ENCODE measurements at regions not wholly inside any gene's neighbourhood (a gene's known extent, or its start where the extent isn't known, plus 50 kb on each side); places are given as distances from the start of the nearest gene placed in this dataset.

DNA sequence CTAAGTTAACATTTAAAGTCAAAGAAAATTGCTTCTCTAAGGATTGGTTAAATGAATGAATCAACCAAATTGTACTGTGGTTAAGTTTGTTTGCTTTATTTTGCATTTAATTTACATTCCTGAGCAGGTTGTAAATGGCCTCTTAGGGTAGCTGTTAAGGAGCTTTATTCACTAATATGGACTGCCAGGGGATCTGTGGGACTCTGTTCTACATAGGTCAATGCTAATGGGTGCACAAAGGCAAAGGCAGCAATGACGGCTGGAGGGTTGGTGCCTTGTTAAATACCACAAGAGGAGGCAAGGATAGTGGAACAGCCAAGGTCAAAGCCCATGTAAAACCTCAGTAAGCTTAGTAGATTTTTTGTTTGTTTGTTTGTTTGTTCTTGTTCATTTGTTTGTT is 89.3 kb upstream of the P2RY1 start:
- TF ChIP-seq, protein P1, sequence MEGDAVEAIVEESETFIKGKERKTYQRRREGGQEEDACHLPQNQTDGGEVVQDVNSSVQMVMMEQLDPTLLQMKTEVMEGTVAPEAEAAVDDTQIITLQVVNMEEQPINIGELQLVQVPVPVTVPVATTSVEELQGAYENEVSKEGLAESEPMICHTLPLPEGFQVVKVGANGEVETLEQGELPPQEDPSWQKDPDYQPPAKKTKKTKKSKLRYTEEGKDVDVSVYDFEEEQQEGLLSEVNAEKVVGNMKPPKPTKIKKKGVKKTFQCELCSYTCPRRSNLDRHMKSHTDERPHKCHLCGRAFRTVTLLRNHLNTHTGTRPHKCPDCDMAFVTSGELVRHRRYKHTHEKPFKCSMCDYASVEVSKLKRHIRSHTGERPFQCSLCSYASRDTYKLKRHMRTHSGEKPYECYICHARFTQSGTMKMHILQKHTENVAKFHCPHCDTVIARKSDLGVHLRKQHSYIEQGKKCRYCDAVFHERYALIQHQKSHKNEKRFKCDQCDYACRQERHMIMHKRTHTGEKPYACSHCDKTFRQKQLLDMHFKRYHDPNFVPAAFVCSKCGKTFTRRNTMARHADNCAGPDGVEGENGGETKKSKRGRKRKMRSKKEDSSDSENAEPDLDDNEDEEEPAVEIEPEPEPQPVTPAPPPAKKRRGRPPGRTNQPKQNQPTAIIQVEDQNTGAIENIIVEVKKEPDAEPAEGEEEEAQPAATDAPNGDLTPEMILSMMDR (conservative IDR thresholded peaks at IDR 0.05; ENCODE audit: control insufficient read depth, insufficient read depth, low read depth, low read length) = no peak
- DNase-seq (ENCODE audit: low read depth) = no peak
- H3K4me3 ChIP-seq (ENCODE audit: control insufficient read depth, low read depth, low read length) = no peak overlapping the region

- TF ChIP-seq, protein P1 (conservative IDR thresholded peaks at IDR 0.05; ENCODE audit: control insufficient read depth, insufficient read depth, low read depth, low read length) = no peak
- H3K4me3 ChIP-seq (ENCODE audit: control insufficient read depth, low read depth, low read length) = no peak overlapping the region
- no peak for DNase-seq (ENCODE audit: low read depth)
Observed at GRCh38 chr3:152754303-152754702, 80.6 kb upstream of the P2RY1 start.

GRCh38 chr3:152756807-152757206 is 78.1 kb upstream of the P2RY1 start:
- DNase-seq (ENCODE audit: low read depth) = no peak
- H3K4me3 ChIP-seq (ENCODE audit: control insufficient read depth, low read depth, low read length) = no peak overlapping the region
- TF ChIP-seq, protein P1 (conservative IDR thresholded peaks at IDR 0.05; ENCODE audit: control insufficient read depth, insufficient read depth, low read depth, low read length) = no peak

DNA sequence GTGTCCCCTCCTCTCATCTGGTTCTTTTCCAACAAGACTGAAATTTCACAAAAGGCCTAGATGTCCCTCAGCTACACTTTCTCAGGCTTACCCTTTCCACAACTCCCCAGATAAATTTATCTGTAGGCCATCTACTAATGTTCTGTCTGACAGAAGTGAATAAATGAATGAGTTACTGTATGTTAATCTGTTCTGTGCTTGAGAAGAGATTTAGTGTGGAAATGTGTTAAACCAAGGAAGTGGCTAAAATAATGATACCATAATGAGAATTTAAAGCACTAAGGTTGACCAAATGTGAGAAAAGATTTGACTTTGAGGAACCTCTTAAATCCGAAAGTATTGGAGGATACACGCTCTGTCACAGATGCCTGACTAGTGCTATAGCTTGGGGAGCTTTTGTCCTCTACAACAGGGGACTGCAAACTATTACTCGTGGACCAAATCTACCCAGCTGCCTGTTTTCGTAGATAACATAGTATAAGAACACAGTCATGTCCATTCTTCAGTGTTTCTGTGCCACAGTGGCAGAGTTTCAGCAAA is 74.8 kb upstream of the P2RY1 start:
- TF ChIP-seq, protein P1 (conservative IDR thresholded peaks at IDR 0.05; ENCODE audit: control insufficient read depth, insufficient read depth, low read depth, low read length) = no peak
- DNase-seq (ENCODE audit: low read depth) = no peak
- no peak overlapping the region for H3K4me3 ChIP-seq (ENCODE audit: control insufficient read depth, low read depth, low read length)

- H3K4me3 ChIP-seq (ENCODE audit: control insufficient read depth, low read depth, low read length) = no peak overlapping the region
- no peak for DNase-seq (ENCODE audit: low read depth)
- TF ChIP-seq, protein P1 (conservative IDR thresholded peaks at IDR 0.05; ENCODE audit: control insufficient read depth, insufficient read depth, low read depth, low read length) = no peak
Observed at GRCh38 chr3:152760591-152760990, 74.3 kb upstream of the P2RY1 start.

DNA sequence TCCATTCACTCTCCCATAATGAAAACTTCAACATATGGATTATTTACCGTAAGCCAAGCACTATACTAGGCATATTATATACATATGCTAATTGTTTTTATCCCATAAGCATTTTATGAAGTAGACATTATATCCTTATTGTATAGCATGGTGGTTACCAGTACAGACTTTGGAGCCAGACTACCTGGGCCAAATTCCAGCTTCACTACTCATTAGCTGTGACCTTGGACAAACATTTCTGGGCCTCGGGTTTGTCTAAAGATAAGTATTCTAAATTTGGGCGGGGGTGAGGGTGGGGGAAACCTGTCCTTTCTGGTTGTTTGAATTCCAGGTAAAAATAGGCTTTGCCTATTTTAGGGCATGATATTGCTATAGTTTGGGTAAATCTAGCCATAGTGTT is 66.5 kb upstream of the P2RY1 start:
- TF ChIP-seq, protein P1 (conservative IDR thresholded peaks at IDR 0.05; ENCODE audit: control insufficient read depth, insufficient read depth, low read depth, low read length) = no peak
- no peak overlapping the region for H3K4me3 ChIP-seq (ENCODE audit: control insufficient read depth, low read depth, low read length)
- no peak for DNase-seq (ENCODE audit: low read depth)

DNA sequence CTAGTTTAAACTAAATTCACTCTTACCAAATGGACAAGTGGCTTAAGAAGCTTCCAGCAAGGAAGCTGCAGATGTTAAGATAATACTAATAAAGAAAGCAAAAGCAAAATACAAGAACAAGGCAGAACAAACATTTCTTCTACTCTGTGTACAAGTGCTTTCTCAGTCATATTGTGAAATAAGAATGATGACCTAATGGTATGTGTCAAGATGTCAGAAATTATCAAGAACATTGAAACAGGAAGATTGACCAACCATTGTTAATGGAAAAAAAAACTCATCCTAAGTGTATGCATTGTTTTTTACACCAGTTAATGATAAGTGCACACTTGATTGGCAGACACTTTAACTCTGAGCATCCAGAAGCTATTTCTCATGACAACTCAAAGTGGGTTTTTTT is 65.4 kb upstream of the P2RY1 start:
- TF ChIP-seq, protein P1 (conservative IDR thresholded peaks at IDR 0.05; ENCODE audit: control insufficient read depth, insufficient read depth, low read depth, low read length) = no peak
- no peak overlapping the region for H3K4me3 ChIP-seq (ENCODE audit: control insufficient read depth, low read depth, low read length)
- peak; percentile 24 for DNase-seq (ENCODE audit: low read depth)
